Osteocyte (in vitro differentiated cells): ENCODE measurements at regions not wholly inside any gene's neighbourhood (a gene's known extent, or its start where the extent isn't known, plus 50 kb on each side); places are given as distances from the start of the nearest gene placed in this dataset.
A peak's percentile ranks its signal among the peaks of the same experiment; 100 is the strongest.

Experiments used
- DNase-seq: peaks from one replicate; pipeline ENCODE4 v3.0.0; 2021; ENCODE audit warnings: mixed read lengths; ENCODE audit not compliant: unreplicated experiment; ENCODE audit errors: extremely low spot score
- H3K27ac Mint-ChIP-seq: one replicate; pipeline ENCODE4 v1.8.0; 2021; ENCODE audit warnings: mild to moderate bottlenecking, mixed read lengths; ENCODE audit not compliant: unreplicated experiment
- H3K27me3 Mint-ChIP-seq: one replicate; pipeline ENCODE4 v1.8.0; 2021; ENCODE audit warnings: mixed read lengths; ENCODE audit not compliant: unreplicated experiment
- H3K36me3 Mint-ChIP-seq: one replicate; pipeline ENCODE4 v1.8.0; 2021; ENCODE audit warnings: mixed read lengths; ENCODE audit not compliant: unreplicated experiment
- H3K4me1 Mint-ChIP-seq: one replicate; pipeline ENCODE4 v1.8.0; 2021; ENCODE audit warnings: mixed read lengths; ENCODE audit not compliant: unreplicated experiment
- H3K4me3 Mint-ChIP-seq: one replicate; pipeline ENCODE4 v1.8.0; 2021; ENCODE audit warnings: mild to moderate bottlenecking, moderate library complexity, mixed read lengths; ENCODE audit not compliant: unreplicated experiment
- H3K9me3 Mint-ChIP-seq: one replicate; pipeline ENCODE4 v1.8.0; 2021; ENCODE audit warnings: mixed read lengths; ENCODE audit not compliant: unreplicated experiment
- CTCF ChIP-seq: fragments of 200-600 bp; sonication (generic); IDR thresholded peaks from 2 replicates; pipeline ENCODE4 v1.5.0; 2021; ENCODE audit warnings: antibody characterized with exemption, mild to moderate bottlenecking, moderate library complexity

- Mint-ChIP-seq H3K4me1 (peaks cover 26% of the 10 kb centered on the region), H3K36me3 (no peaks in the 10 kb centered on the region), H3K4me3 (no peak overlapping the region), H3K27me3 (peaks cover 3% of the 10 kb centered on the region), H3K27ac (no peak overlapping the region), H3K9me3 (peaks cover 4% of the 10 kb centered on the region)
- DNase-seq, result peak; percentile 48
- TF ChIP-seq CTCF, result no peak
Observed at GRCh38 chr17:5823219-5823618, 238.9 kb upstream of the NLRP1 start.

DNA sequence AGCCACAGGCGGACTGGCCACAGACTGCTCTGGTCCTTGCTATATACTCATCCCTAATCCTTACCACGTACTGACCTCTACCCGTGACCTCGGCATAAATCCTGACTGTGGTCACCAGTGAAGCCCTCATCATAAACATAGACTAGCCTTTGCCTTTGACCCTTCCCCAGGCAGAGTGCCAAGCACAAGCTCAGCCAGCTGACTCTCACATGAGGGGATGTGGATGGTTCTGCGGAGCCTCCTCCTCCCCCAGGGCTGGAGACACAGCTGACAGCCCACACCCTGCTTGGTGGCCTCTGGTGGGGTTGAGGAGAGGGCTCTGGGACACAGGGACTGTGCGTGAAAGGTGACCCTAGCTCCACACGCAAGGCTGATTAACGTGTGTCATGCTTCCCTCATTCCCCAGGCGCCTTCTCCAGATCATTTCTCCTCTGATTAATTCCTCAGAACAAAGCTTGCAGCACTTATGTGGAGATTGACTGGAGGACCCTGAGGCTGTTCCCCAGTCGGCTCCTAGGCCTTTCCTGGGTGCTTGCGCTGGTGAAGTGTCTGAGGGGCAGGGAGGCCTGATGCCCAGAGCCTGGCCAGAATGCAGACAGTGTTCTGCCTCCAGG lies 241.5 kb upstream of the NLRP1 start:
- H3K36me3 Mint-ChIP-seq, result no peaks in the 10 kb centered on the region
- H3K27me3 Mint-ChIP-seq, result no peaks in the 10 kb centered on the region
- H3K27ac Mint-ChIP-seq, result no peak overlapping the region
- H3K4me1 Mint-ChIP-seq, result peaks cover 25% of the 10 kb centered on the region
- no peak for TF ChIP-seq CTCF
- H3K4me3 Mint-ChIP-seq, result no peak overlapping the region
- H3K9me3 Mint-ChIP-seq, result peaks cover 8% of the 10 kb centered on the region
- peak; percentile 77 for DNase-seq

- TF ChIP-seq CTCF, result no peak
- H3K36me3 Mint-ChIP-seq, result no peaks in the 10 kb centered on the region
- H3K27me3 Mint-ChIP-seq, result no peaks in the 10 kb centered on the region
- H3K9me3 Mint-ChIP-seq, result peaks cover 8% of the 10 kb centered on the region
- DNase-seq, result no peak
- no peak overlapping the region for H3K4me3 Mint-ChIP-seq
- no peak overlapping the region for H3K27ac Mint-ChIP-seq
- H3K4me1 Mint-ChIP-seq, result peaks cover 19% of the 10 kb centered on the region
Observed at GRCh38 chr17:5826384-5826783, 242.1 kb upstream of the NLRP1 start.

DNA sequence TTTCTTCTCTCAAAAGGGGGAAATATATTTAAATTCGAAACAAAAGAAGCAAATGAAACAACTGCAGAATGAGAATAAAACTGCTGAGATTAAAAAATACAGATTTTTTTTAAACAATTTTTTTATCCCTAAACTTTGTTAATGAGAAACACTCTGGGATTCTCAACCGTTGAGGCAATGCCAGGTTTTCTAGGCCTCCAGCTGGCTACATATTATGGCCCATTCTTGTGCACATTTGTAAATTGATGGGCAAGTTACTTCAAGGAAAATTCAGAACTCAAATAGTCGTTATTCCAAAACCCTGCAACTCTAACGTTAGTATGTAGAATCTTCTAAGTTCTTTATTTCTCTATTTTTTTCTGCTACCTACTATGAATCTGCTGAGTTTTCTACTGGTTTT lies 239.3 kb upstream of the WSCD1 start:
- DNase-seq, result no peak
- Mint-ChIP-seq H3K27ac (no peak overlapping the region), H3K36me3 (no peaks in the 10 kb centered on the region), H3K4me1 (peaks cover 11% of the 10 kb centered on the region), H3K27me3 (no peaks in the 10 kb centered on the region), H3K4me3 (no peak overlapping the region), H3K9me3 (peaks cover 8% of the 10 kb centered on the region)
- no peak for TF ChIP-seq CTCF

GRCh38 chr17:5832886-5833285 lies 237.3 kb upstream of the WSCD1 start:
- Mint-ChIP-seq H3K27ac (no peak overlapping the region), H3K27me3 (no peaks in the 10 kb centered on the region), H3K4me3 (no peak overlapping the region), H3K4me1 (peaks cover 10% of the 10 kb centered on the region), H3K36me3 (no peaks in the 10 kb centered on the region), H3K9me3 (peaks cover 8% of the 10 kb centered on the region)
- no peak for DNase-seq
- no peak for TF ChIP-seq CTCF
